Body of pancreas (tissue), 4 donors: ENCODE measurements at regions not wholly inside any gene's neighbourhood (a gene's known extent, or its start where the extent isn't known, plus 50 kb on each side); places are given as distances from the start of the nearest gene placed in this dataset.

Source experiments
- ATAC-seq: fragments of 150-250 bp; one replicate; pipeline ENCODE4 v1.9.1; 2016
- DNase-seq, 4 donors: peaks; one replicate each; pipeline ENCODE4 v3.0.0-alpha.2; 2019
- H3K27ac ChIP-seq, 4 donors: fragments of 200-600 bp; sonication (generic); 1 replicate in 3 of 4; 2 replicates in 1 of 4; pipeline versions ENCODE4 v1.5.1 to v1.6.1; 2016 to 2019; ENCODE audit warnings: mild to moderate bottlenecking in 1 of 4, mixed read lengths in 1 of 4, moderate library complexity in 1 of 4
- H3K27me3 ChIP-seq, 2 donors: fragments of 200-600 bp; sonication (generic); one replicate each; pipeline ENCODE4 v1.6.0; 2016; ENCODE audit warnings: mild to moderate bottlenecking in 1 of 2
- H3K36me3 ChIP-seq, 2 donors: fragments of 200-600 bp; sonication (generic); replicated peaks in 1 of 2; 2 replicates each; pipeline ENCODE4 v1.5.1; 2016; ENCODE audit warnings: low read depth in 2 of 2; ENCODE audit not compliant: insufficient read depth in 1 of 2
- H3K4me1 ChIP-seq: fragments of 200-600 bp; sonication (generic); one replicate; pipeline ENCODE4 v1.6.0; 2016
- H3K4me3 ChIP-seq, 2 donors: fragments of 200-600 bp; sonication (generic); 1 replicate in 1 of 2; 2 replicates in 1 of 2; pipeline ENCODE4 v1.5.1; 2016 to 2019
- H3K9me3 ChIP-seq, 3 donors: fragments of 200-600 bp; sonication (generic); 1 replicate in 2 of 3; 2 replicates in 1 of 3; pipeline ENCODE4 v1.5.1; 2016
- CTCF ChIP-seq, 7 experiments: fragments of 450-650 bp in 4 of 7; fragments of 200-600 bp in 3 of 7; sonication (generic) in 3 of 7; IDR thresholded peaks; one replicate each; pipeline ENCODE4 v1.5.1; 2016 to 2019; ENCODE audit warnings: antibody characterized with exemption in 7 of 7
- POLR2A ChIP-seq, 3 donors: fragments of 450-650 bp; IDR thresholded peaks; one replicate each; pipeline ENCODE4 v1.6.1; 2016; ENCODE audit warnings: antibody characterized with exemption in 3 of 3, mild to moderate bottlenecking in 2 of 3
- WGBS, 2 donors: methylation state at CpG; one replicate each; pipeline ENCODE4 v1.1.5; 2017; 5-methylcytosine and 5-hydroxymethylcytosine counted together
- intact Hi-C: fragments of 100-400 bp; cut with DNase I; formaldehyde crosslinking; loops from one replicate; pipeline ENCODE4 v1.15.1; 2023

GRCh38 chr16:17988839-17989238 is 347.7 kb downstream of the NPIPA8 start:
- Histone ChIP-seq H3K27ac (no peak overlapping the region), H3K4me1 (no peaks in the 10 kb centered on the region), H3K4me3 (no peak overlapping the region), H3K36me3 (no peaks in the 10 kb centered on the region), H3K9me3 (no peaks in the 10 kb centered on the region), H3K27me3 (no peaks in the 10 kb centered on the region)
- TF ChIP-seq POLR2A (IDR thresholded peaks at IDR 0.05) (no peak), CTCF (IDR thresholded peaks at IDR 0.05) (no peak)
- intact Hi-C loops = no loop called here
- WGBS, 2 donors = 57 to 63% methylated on average over 3 of the region's 3 CpGs
- ATAC-seq (no peak), DNase-seq (no peak)

DNA sequence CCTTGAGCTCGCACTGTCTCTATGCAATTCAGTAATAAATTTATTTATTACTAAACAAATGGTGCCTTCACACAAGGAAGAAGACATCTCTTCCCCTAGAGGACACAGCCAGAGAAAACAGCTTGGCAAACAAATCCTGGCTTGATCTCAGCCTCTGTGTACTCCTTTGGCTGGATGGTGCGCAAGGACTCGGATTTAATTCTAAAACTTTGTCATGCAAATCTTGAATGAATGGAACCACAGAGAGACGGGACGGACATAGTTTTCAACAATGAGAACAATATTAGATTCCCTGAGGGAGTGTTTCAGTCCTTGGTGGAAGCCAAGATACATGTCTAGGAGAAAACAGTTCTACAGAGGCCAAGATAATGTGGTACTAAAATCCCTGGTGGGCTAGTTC is 349.5 kb downstream of the NPIPA8 start:
- Histone ChIP-seq H3K36me3 (no peaks in the 10 kb centered on the region), H3K27me3 (no peaks in the 10 kb centered on the region), H3K4me1 (no peaks in the 10 kb centered on the region), H3K4me3 (no peak overlapping the region), H3K27ac (no peak overlapping the region), H3K9me3 (no peaks in the 10 kb centered on the region)
- ATAC-seq = no peak
- DNase-seq = no peak
- intact Hi-C loops = no loop called here
- 77 to 79% methylated on average over 5 of the region's 5 CpGs for WGBS, 2 donors
- no peak for TF ChIP-seq POLR2A (IDR thresholded peaks at IDR 0.05)
- TF ChIP-seq CTCF (IDR thresholded peaks at IDR 0.05) = no peak

GRCh38 chr16:17984810-17985209 is 351.7 kb downstream of the NPIPA8 start:
- intact Hi-C loops = no loop called here
- 49 to 50% methylated on average over 8 of the region's 8 CpGs for WGBS, 2 donors

GRCh38 chr16:17983847-17984639 is 352.5 kb downstream of the NPIPA8 start:
- intact Hi-C loops = no loop called here
- WGBS, 2 donors = 62 to 70% methylated on average over 6 to 10 of the region's 10 CpGs
- no peak overlapping the region for H3K4me3 ChIP-seq
- no peak for ATAC-seq
- DNase-seq = no peak
- TF ChIP-seq POLR2A (IDR thresholded peaks at IDR 0.05) (no peak), CTCF (IDR thresholded peaks at IDR 0.05) (no peak)
- H3K27ac ChIP-seq = no peak overlapping the region
- H3K9me3 ChIP-seq = no peaks in the 10 kb centered on the region
- H3K27me3 ChIP-seq = no peaks in the 10 kb centered on the region
- no peaks in the 10 kb centered on the region for H3K36me3 ChIP-seq
- no peaks in the 10 kb centered on the region for H3K4me1 ChIP-seq

More at GRCh38 chr16:17984810-17985209, 351.7 kb downstream of the NPIPA8 start:
- ATAC-seq (no peak), DNase-seq (no peak)
- Histone ChIP-seq H3K4me3 (no peak overlapping the region), H3K9me3 (no peaks in the 10 kb centered on the region), H3K36me3 (no peaks in the 10 kb centered on the region), H3K4me1 (no peaks in the 10 kb centered on the region), H3K27me3 (no peaks in the 10 kb centered on the region), H3K27ac (no peak overlapping the region)
- no peak for TF ChIP-seq CTCF (IDR thresholded peaks at IDR 0.05)
- no peak for TF ChIP-seq POLR2A (IDR thresholded peaks at IDR 0.05)

- DNase-seq (no peak), ATAC-seq (no peak)
- H3K36me3 ChIP-seq = no peaks in the 10 kb centered on the region
- 45 to 60% methylated on average over 2 of the region's 2 CpGs for WGBS, 2 donors
- intact Hi-C loops = no loop called here
- no peaks in the 10 kb centered on the region for H3K27me3 ChIP-seq
- TF ChIP-seq CTCF (IDR thresholded peaks at IDR 0.05) (no peak), POLR2A (IDR thresholded peaks at IDR 0.05) (no peak)
- no peak overlapping the region for H3K27ac ChIP-seq
- H3K4me3 ChIP-seq = no peak overlapping the region
- no peaks in the 10 kb centered on the region for H3K4me1 ChIP-seq
- no peaks in the 10 kb centered on the region for H3K9me3 ChIP-seq
These were observed 353.4 kb downstream of the NPIPA8 start for GRCh38 chr16:17983114-17983513.
